BLaER1 (cell line): ENCODE measurements at regions not wholly inside any gene's neighbourhood (a gene's known extent, or its start where the extent isn't known, plus 50 kb on each side); places are given as distances from the start of the nearest gene placed in this dataset.

ENCODE experiments used
- H3K27ac ChIP-seq: shearing (Covaris generic); formaldehyde crosslinking; 2 replicates; pipeline ENCODE4 v1.8.1; 2022
- H3K27me3 ChIP-seq: shearing (Covaris generic); formaldehyde crosslinking; 2 replicates; pipeline ENCODE4 v1.8.1; 2022
- H3K36me3 ChIP-seq: shearing (Covaris generic); formaldehyde crosslinking; 2 replicates; pipeline ENCODE4 v1.8.1; 2022
- H3K4me1 ChIP-seq: shearing (Covaris generic); formaldehyde crosslinking; 2 replicates; pipeline ENCODE4 v1.8.1; 2022
- H3K4me2 ChIP-seq: shearing (Covaris generic); formaldehyde crosslinking; 2 replicates; pipeline ENCODE4 v1.8.1; 2022
- H3K4me3 ChIP-seq: shearing (Covaris generic); formaldehyde crosslinking; 2 replicates; pipeline ENCODE4 v1.8.1; 2022
- H3K9ac ChIP-seq: shearing (Covaris generic); formaldehyde crosslinking; 2 replicates; pipeline ENCODE4 v1.8.1; 2022
- H3K9me3 ChIP-seq: shearing (Covaris generic); formaldehyde crosslinking; 2 replicates; pipeline ENCODE4 v1.8.1; 2022
- H4K20me1 ChIP-seq: shearing (Covaris generic); formaldehyde crosslinking; 2 replicates; pipeline ENCODE4 v1.8.1; 2022
- Cebpa-rat ChIP-seq: shearing (Covaris generic); IDR thresholded peaks from 2 replicates; pipeline ENCODE4 v1.8.1; 2022

GRCh38 chr4:11701966-11702725, 273.5 kb upstream of the HS3ST1 start:
- Histone ChIP-seq H3K9ac (no peak overlapping the region), H3K36me3 (no peaks in the 10 kb centered on the region), H3K4me3 (no peak overlapping the region), H3K4me2 (no peak overlapping the region), H3K27me3 (no peaks in the 10 kb centered on the region), H4K20me1 (no peaks in the 10 kb centered on the region), H3K27ac (no peak overlapping the region), H3K9me3 (no peaks in the 10 kb centered on the region), H3K4me1 (no peaks in the 10 kb centered on the region)
- no peak for TF ChIP-seq Cebpa-rat

DNA sequence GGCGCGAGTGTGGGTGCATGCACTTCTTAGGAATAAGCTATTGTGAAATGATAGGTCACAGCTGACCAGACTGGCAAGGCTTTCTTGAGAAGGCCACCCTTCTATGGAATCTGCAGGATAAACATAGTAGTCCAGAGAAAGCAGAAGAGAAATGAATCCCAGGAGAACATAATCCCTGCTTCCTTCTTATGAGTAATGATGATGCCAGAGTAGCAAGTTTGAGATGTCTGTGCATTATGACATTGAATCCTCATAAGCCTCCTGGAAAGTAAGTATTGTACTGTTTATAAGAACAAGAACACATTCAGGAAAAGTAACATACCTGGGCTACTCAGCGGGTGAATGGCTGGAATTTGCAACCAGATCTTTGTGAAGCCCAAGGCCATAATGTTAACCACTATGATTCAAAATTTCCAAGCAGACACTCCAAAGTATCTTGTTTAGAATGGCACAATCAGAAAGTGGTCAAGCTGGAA, 272.1 kb upstream of the HS3ST1 start:
- Histone ChIP-seq H3K4me2 (no peak overlapping the region), H3K27ac (no peak overlapping the region), H3K4me3 (no peak overlapping the region), H3K9ac (no peak overlapping the region), H3K9me3 (no peaks in the 10 kb centered on the region), H3K4me1 (no peaks in the 10 kb centered on the region), H4K20me1 (no peaks in the 10 kb centered on the region), H3K36me3 (no peaks in the 10 kb centered on the region), H3K27me3 (no peaks in the 10 kb centered on the region)
- no peak for TF ChIP-seq Cebpa-rat

GRCh38 chr4:11698846-11699590, 270.3 kb upstream of the HS3ST1 start:
- peaks cover 4% of the 10 kb centered on the region for H3K9me3 ChIP-seq
- no peaks in the 10 kb centered on the region for H3K36me3 ChIP-seq
- H3K9ac ChIP-seq, result no peak overlapping the region
- no peaks in the 10 kb centered on the region for H3K27me3 ChIP-seq
- no peak overlapping the region for H3K4me2 ChIP-seq
- no peaks in the 10 kb centered on the region for H4K20me1 ChIP-seq
- no peak overlapping the region for H3K27ac ChIP-seq
- no peaks in the 10 kb centered on the region for H3K4me1 ChIP-seq
- H3K4me3 ChIP-seq, result no peak overlapping the region
- TF ChIP-seq Cebpa-rat, result no peak

DNA sequence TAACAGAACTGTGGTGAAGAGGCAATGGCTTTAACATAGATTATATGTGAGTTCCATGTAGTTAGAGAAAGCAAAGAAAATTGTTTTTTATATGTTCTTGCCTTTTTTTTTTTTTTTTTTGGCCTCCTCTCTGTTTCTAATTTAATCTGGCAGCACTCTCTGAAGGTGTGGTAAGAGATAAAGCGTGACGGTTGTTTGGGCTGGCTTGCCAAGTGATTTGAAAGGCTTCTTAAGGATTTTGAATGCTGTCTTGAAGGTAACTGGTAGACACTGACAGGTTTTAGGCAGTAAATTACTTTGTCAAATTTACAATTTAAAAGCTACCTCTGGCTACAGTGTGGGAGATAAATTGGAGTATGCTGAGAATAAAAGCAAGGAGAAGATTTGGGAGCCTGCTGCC, 269.3 kb upstream of the HS3ST1 start:
- TF ChIP-seq Cebpa-rat, result no peak
- Histone ChIP-seq H3K36me3 (no peaks in the 10 kb centered on the region), H3K4me3 (no peak overlapping the region), H3K27ac (no peak overlapping the region), H4K20me1 (no peaks in the 10 kb centered on the region), H3K4me1 (no peaks in the 10 kb centered on the region), H3K9ac (no peak overlapping the region), H3K9me3 (peaks cover 12% of the 10 kb centered on the region), H3K27me3 (no peaks in the 10 kb centered on the region), H3K4me2 (no peak overlapping the region)

- TF ChIP-seq Cebpa-rat, result no peak
- Histone ChIP-seq H3K4me1 (no peaks in the 10 kb centered on the region), H3K4me2 (no peak overlapping the region), H4K20me1 (no peaks in the 10 kb centered on the region), H3K27ac (no peak overlapping the region), H3K9me3 (peaks cover 12% of the 10 kb centered on the region), H3K27me3 (no peaks in the 10 kb centered on the region), H3K36me3 (no peaks in the 10 kb centered on the region), H3K9ac (no peak overlapping the region), H3K4me3 (no peak overlapping the region)
Observed at GRCh38 chr4:11693693-11694092, 265.0 kb upstream of the HS3ST1 start.

DNA sequence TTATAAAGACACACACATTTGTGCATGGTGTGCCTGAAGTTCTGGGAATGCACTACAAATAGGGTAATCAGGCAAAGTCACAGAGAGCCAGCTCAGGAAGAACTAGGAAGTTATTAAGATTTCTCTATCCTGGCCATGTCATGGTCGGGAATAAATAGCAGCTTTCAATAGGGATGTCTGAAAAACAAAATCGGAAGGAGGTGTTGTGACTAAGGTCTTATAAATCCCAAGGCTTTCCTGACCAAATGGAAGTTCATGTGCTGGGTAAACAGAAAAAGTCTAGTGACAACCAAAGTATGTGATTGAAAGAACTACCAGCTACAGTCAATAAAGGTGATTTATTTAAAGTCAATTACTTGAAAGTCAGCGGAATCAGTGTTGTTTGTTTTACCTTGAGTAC, 262.5 kb upstream of the HS3ST1 start:
- no peak overlapping the region for H3K9ac ChIP-seq

DNA sequence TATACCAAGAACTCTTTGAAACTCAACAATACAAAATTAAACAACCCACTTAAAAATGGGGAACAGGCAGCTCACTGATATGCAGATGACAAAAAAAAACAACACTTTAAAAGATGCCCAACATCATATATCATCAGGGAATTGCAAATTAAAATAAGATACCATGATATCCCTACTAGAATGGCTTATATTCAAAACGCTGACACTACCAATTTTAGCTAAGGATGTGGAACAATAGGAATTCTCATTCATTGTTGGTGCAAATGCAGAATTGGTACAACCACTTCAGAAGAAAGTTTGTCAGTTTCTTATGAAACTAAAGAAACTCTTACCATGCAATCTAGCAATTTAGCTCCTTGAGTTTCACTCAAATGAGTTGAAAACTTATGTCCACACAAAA, 259.0 kb upstream of the HS3ST1 start:
- Histone ChIP-seq H3K4me1 (no peaks in the 10 kb centered on the region), H3K9me3 (no peaks in the 10 kb centered on the region)
- no peak for TF ChIP-seq Cebpa-rat

More for the DNA sequence above, 262.5 kb upstream of the HS3ST1 start:
- Histone ChIP-seq H3K9me3 (peaks cover 12% of the 10 kb centered on the region), H4K20me1 (no peaks in the 10 kb centered on the region), H3K4me3 (no peak overlapping the region), H3K27ac (no peak overlapping the region), H3K27me3 (no peaks in the 10 kb centered on the region), H3K4me2 (no peak overlapping the region), H3K36me3 (no peaks in the 10 kb centered on the region), H3K4me1 (no peaks in the 10 kb centered on the region)
- TF ChIP-seq Cebpa-rat, result no peak

GRCh38 chr4:11685481-11685880, 256.8 kb upstream of the HS3ST1 start:
- no peaks in the 10 kb centered on the region for H4K20me1 ChIP-seq
- no peaks in the 10 kb centered on the region for H3K9me3 ChIP-seq
- no peak overlapping the region for H3K27ac ChIP-seq
- no peaks in the 10 kb centered on the region for H3K27me3 ChIP-seq
- no peak for TF ChIP-seq Cebpa-rat
- H3K4me3 ChIP-seq, result no peak overlapping the region
- H3K4me2 ChIP-seq, result no peak overlapping the region
- H3K4me1 ChIP-seq, result no peaks in the 10 kb centered on the region
- no peak overlapping the region for H3K9ac ChIP-seq
- H3K36me3 ChIP-seq, result no peaks in the 10 kb centered on the region

More for the DNA sequence above, 259.0 kb upstream of the HS3ST1 start:
- no peak overlapping the region for H3K4me2 ChIP-seq
- no peaks in the 10 kb centered on the region for H3K36me3 ChIP-seq
- no peaks in the 10 kb centered on the region for H4K20me1 ChIP-seq
- H3K9ac ChIP-seq, result no peak overlapping the region
- no peak overlapping the region for H3K4me3 ChIP-seq
- no peaks in the 10 kb centered on the region for H3K27me3 ChIP-seq
- no peak overlapping the region for H3K27ac ChIP-seq

GRCh38 chr4:11675051-11675800, 246.5 kb upstream of the HS3ST1 start:
- no peak for TF ChIP-seq Cebpa-rat
- Histone ChIP-seq H3K27ac (no peak overlapping the region), H3K4me1 (no peaks in the 10 kb centered on the region), H3K27me3 (no peaks in the 10 kb centered on the region), H4K20me1 (no peaks in the 10 kb centered on the region), H3K9ac (no peak overlapping the region), H3K9me3 (no peaks in the 10 kb centered on the region), H3K4me3 (no peak overlapping the region), H3K36me3 (no peaks in the 10 kb centered on the region), H3K4me2 (no peak overlapping the region)

DNA sequence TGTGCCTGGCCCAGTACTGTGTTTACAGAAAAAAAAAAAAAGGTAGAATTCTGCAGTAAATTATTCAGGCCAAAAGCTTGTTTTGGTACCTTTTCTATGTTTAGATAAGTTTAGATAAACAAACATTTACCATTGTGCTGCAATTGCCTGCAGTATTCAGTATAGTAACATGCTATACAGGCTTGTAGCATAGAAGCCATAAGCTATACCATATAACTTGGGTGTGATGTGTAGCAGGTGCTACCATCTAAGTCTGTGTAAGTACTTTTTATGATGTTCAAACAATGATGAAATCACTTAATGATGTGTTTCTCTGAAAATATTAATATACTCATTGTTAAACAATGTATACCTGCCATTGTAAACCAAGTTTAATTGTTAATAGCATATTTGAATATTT, 241.6 kb upstream of the HS3ST1 start:
- Histone ChIP-seq H3K27me3 (no peaks in the 10 kb centered on the region), H3K9ac (no peak overlapping the region), H3K36me3 (no peaks in the 10 kb centered on the region), H3K4me1 (no peaks in the 10 kb centered on the region), H3K9me3 (no peaks in the 10 kb centered on the region), H3K4me3 (no peak overlapping the region), H4K20me1 (no peaks in the 10 kb centered on the region), H3K4me2 (no peak overlapping the region), H3K27ac (no peak overlapping the region)
- TF ChIP-seq Cebpa-rat, result no peak
